Osteoblast (primary cell): ENCODE measurements at regions not wholly inside any gene's neighbourhood (a gene's known extent, or its start where the extent isn't known, plus 50 kb on each side); places are given as distances from the start of the nearest gene placed in this dataset.
"Not testable (repeated sequence)": the region's sequence is repeated elsewhere in the genome, so short reads cannot be mapped to it uniquely, and the experiment has no call there.

ENCODE experiments used
- DNase-seq: peaks from one replicate; pipeline ENCODE4 v3.0.0; 2011; ENCODE audit warnings: low spot score, mixed read lengths; ENCODE audit not compliant: insufficient read length; ENCODE audit errors: missing footprints
- H2AFZ ChIP-seq: 2 replicates; pipeline ENCODE4 v1.6.0; 2011; ENCODE audit warnings: mild to moderate bottlenecking, low read length
- H3K27ac ChIP-seq: 2 replicates; pipeline ENCODE4 v1.5.1; 2011; ENCODE audit warnings: mild to moderate bottlenecking, low read depth, low read length, moderate library complexity
- H3K27me3 ChIP-seq: 2 replicates; pipeline ENCODE4 v1.6.0; 2012; ENCODE audit warnings: mild to moderate bottlenecking, control low read depth, inconsistent platforms, low read length, moderate library complexity; ENCODE audit not compliant: insufficient read depth
- H3K36me3 ChIP-seq: 2 replicates; pipeline ENCODE4 v1.5.1; 2011; ENCODE audit warnings: mild to moderate bottlenecking, low read length, control low read depth, moderate library complexity; ENCODE audit not compliant: insufficient read depth
- H3K4me1 ChIP-seq: 2 replicates; pipeline ENCODE4 v1.5.1; 2011; ENCODE audit warnings: mild to moderate bottlenecking, low read length, control low read depth, moderate library complexity; ENCODE audit not compliant: insufficient read depth
- H3K4me2 ChIP-seq: 2 replicates; pipeline ENCODE4 v1.6.0; 2011; ENCODE audit warnings: mild to moderate bottlenecking, low read length; ENCODE audit not compliant: insufficient read depth
- H3K4me3 ChIP-seq: fragments of 200-600 bp; sonication (generic); 3 replicates; pipeline ENCODE4 v1.5.1; 2012; ENCODE audit warnings: mild to moderate bottlenecking, low read length, inconsistent platforms; ENCODE audit not compliant: insufficient read depth
- H3K79me2 ChIP-seq: 2 replicates; pipeline ENCODE4 v1.6.0; 2012; ENCODE audit warnings: mild to moderate bottlenecking, low read length, control low read depth, inconsistent platforms; ENCODE audit not compliant: insufficient read depth
- H3K9me3 ChIP-seq: 2 replicates; pipeline ENCODE4 v1.5.1; 2011; ENCODE audit warnings: low read depth, low read length, control low read depth
- H4K20me1 ChIP-seq: 2 replicates; pipeline ENCODE4 v1.6.0; 2012; ENCODE audit warnings: mild to moderate bottlenecking, low read length, control low read depth; ENCODE audit not compliant: insufficient read depth
- CTCF ChIP-seq: IDR thresholded peaks from 2 replicates; pipeline ENCODE4 v1.5.1; 2011; ENCODE audit warnings: mild to moderate bottlenecking, low read depth, low read length, moderate library complexity; ENCODE audit errors: extremely low read depth

GRCh38 chr10:130265542-130265941 is 129.4 kb downstream of the GLRX3 start:
- Histone ChIP-seq H3K4me1 (no peaks in the 10 kb centered on the region), H4K20me1 (no peaks in the 10 kb centered on the region), H3K27me3 (no peaks in the 10 kb centered on the region), H3K4me2 (no peak overlapping the region), H3K36me3 (no peaks in the 10 kb centered on the region), H3K9me3 (peaks cover 2% of the 10 kb centered on the region), H2AFZ (no peak overlapping the region), H3K27ac (no peak overlapping the region), H3K4me3 (no peak overlapping the region), H3K79me2 (no peaks in the 10 kb centered on the region)
- no peak for TF ChIP-seq CTCF
- no peak for DNase-seq

- Histone ChIP-seq H3K27me3 (no peaks in the 10 kb centered on the region), H3K79me2 (no peaks in the 10 kb centered on the region), H3K4me1 (no peaks in the 10 kb centered on the region), H2AFZ (no peak overlapping the region), H3K9me3 (peaks cover 16% of the 10 kb centered on the region), H3K4me2 (no peak overlapping the region), H3K4me3 (no peak overlapping the region), H3K36me3 (no peaks in the 10 kb centered on the region), H4K20me1 (no peaks in the 10 kb centered on the region), H3K27ac (no peak overlapping the region)
- no peak for TF ChIP-seq CTCF
- no peak for DNase-seq
Measured at GRCh38 chr10:130282492-130283218, 146.5 kb downstream of the GLRX3 start.

- Histone ChIP-seq H2AFZ (no peak overlapping the region), H3K4me2 (no peak overlapping the region), H3K9me3 (peaks cover 16% of the 10 kb centered on the region), H3K4me3 (no peak overlapping the region), H3K79me2 (no peaks in the 10 kb centered on the region), H4K20me1 (no peaks in the 10 kb centered on the region), H3K4me1 (no peaks in the 10 kb centered on the region), H3K27ac (no peak overlapping the region), H3K27me3 (no peaks in the 10 kb centered on the region), H3K36me3 (no peaks in the 10 kb centered on the region)
- TF ChIP-seq CTCF: no peak
- DNase-seq: no peak
Measured at GRCh38 chr10:130283219-130283545, 147.0 kb downstream of the GLRX3 start.

GRCh38 chr10:130295761-130296160 is 159.6 kb downstream of the GLRX3 start:
- not testable (repeated sequence) for H3K36me3 ChIP-seq, H3K27ac ChIP-seq, DNase-seq, H3K4me3 ChIP-seq, H3K4me1 ChIP-seq, H2AFZ ChIP-seq, H4K20me1 ChIP-seq, H3K79me2 ChIP-seq, H3K4me2 ChIP-seq, H3K9me3 ChIP-seq, H3K27me3 ChIP-seq
